Stimulated activated naive B cell treated with anti-CD40 and anti-IgM and Interleukin-4, amounts not matched to agents 10 μg/mL and 1 μg/mL and 100 μg/mL, for 72 hours (primary cell): ENCODE measurements at regions not wholly inside any gene's neighbourhood (a gene's known extent, or its start where the extent isn't known, plus 50 kb on each side); places are given as distances from the start of the nearest gene placed in this dataset.
A peak's percentile ranks its signal among the peaks of the same experiment; 100 is the strongest.
"Not testable (repeated sequence)": the region's sequence is repeated elsewhere in the genome, so short reads cannot be mapped to it uniquely, and the experiment has no call there.

Source experiments
- ATAC-seq, 2 donors: fragments of 150-1000 bp; cut with Tn5 transposase; replicated peaks; 2 replicates each; pipeline ENCODE4 v1.10.0; 2021; ENCODE audit warnings: moderate library complexity in 1 of 2
- DNase-seq: peaks from one replicate; pipeline ENCODE4 v3.0.0; 2021
- H3K27ac Mint-ChIP-seq: one replicate; pipeline ENCODE4 v1.8.0; 2022; ENCODE audit warnings: mild to moderate bottlenecking, mixed read lengths
- H3K27me3 Mint-ChIP-seq, 2 donors: one replicate each; pipeline ENCODE4 v1.8.0; 2022; ENCODE audit warnings: mixed read lengths in 2 of 2
- H3K36me3 Mint-ChIP-seq, 2 donors: one replicate each; pipeline ENCODE4 v1.8.0; 2022; ENCODE audit warnings: mixed read lengths in 2 of 2, mild to moderate bottlenecking in 1 of 2
- H3K4me1 Mint-ChIP-seq, 2 donors: one replicate each; pipeline ENCODE4 v1.8.0; 2022; ENCODE audit warnings: mixed read lengths in 2 of 2, mild to moderate bottlenecking in 1 of 2
- H3K4me3 Mint-ChIP-seq, 2 donors: one replicate each; pipeline ENCODE4 v1.8.0; 2022; ENCODE audit warnings: mild to moderate bottlenecking in 2 of 2, mixed read lengths in 2 of 2, moderate library complexity in 1 of 2
- H3K9me3 Mint-ChIP-seq, 2 donors: one replicate each; pipeline ENCODE4 v1.8.0; 2022; ENCODE audit warnings: mixed read lengths in 2 of 2, mild to moderate bottlenecking in 1 of 2

DNA sequence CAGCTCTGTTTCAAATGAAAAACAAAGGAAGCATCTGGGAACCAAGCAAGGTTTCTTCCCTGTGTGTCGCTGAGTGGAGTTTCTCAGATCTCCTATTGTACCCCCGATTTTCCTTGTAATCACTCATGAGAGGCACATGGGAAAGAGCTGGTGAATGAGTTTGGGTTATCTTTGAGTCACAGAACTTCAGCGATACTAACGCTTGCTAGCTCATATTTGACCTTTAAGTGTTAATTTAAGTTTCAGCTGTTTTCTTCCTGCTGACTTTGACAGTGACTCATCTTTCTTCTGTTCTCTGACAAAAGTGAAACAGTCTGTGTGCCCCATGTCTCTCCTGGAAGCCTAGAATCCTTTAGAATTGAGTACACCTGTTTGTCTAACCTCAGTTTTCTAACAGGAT lies 261.1 kb upstream of the RGS17 start:
- ATAC-seq (no peak), DNase-seq (no peak)
- Mint-ChIP-seq H3K27ac (no peak overlapping the region), H3K36me3 (no peaks in the 10 kb centered on the region), H3K27me3 (no peaks in the 10 kb centered on the region), H3K4me1 (no peaks in the 10 kb centered on the region), H3K4me3 (no peak overlapping the region), H3K9me3 (peaks cover 3 to 9% of the 10 kb centered on the region in 2 donors)

DNA sequence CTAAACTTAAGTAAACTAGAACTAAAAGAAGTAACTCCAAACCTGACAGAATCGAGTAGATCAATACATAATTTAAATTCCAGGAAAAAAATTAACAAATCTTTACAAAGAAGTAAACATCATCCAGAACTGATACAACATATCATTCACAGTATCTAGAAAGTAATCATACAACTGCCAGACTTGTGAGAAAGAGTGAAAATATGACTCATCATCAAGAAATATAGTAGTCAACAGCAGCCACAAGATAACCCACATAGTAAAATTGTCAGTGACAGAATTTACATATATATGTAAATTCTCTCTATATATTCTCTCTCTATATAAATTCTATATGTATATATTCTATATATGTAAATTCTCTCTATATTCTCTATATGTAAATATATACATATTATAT lies 242.8 kb upstream of the RGS17 start:
- H3K4me3 Mint-ChIP-seq = no peak overlapping the region
- DNase-seq (no peak), ATAC-seq (no peak)
- H3K36me3 Mint-ChIP-seq = no peaks in the 10 kb centered on the region
- H3K27me3 Mint-ChIP-seq = no peaks in the 10 kb centered on the region
- no peak overlapping the region for H3K27ac Mint-ChIP-seq
- no peaks in the 10 kb centered on the region for H3K4me1 Mint-ChIP-seq
- H3K9me3 Mint-ChIP-seq = peaks cover 0 to 3% of the 10 kb centered on the region in 2 donors

DNA sequence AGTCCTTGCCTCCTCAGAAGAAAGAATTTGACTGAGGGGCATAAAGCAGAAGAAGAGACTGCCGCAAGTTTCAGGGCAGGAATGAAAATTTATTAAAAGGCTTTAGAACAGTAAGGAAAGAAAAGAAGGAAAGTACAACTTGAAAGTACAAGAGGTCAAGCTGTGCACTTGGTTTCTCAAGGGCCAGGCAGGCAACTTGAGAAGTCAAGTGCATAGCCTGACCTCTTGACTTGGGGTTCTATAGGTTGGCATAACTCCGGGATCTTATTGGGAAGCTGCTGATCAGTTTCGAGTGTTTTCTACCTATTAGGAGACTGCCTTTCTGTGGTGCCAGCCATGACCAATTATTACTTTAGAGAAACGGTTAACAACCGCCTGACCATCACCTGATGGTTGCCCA lies 237.0 kb upstream of the RGS17 start:
- H3K4me3 Mint-ChIP-seq = no peak overlapping the region
- no peaks in the 10 kb centered on the region for H3K27me3 Mint-ChIP-seq
- no peaks in the 10 kb centered on the region for H3K4me1 Mint-ChIP-seq
- no peaks in the 10 kb centered on the region for H3K36me3 Mint-ChIP-seq
- ATAC-seq = no peak
- H3K27ac Mint-ChIP-seq = no peak overlapping the region
- peaks cover 2 to 6% of the 10 kb centered on the region in 2 donors for H3K9me3 Mint-ChIP-seq
- no peak for DNase-seq

DNA sequence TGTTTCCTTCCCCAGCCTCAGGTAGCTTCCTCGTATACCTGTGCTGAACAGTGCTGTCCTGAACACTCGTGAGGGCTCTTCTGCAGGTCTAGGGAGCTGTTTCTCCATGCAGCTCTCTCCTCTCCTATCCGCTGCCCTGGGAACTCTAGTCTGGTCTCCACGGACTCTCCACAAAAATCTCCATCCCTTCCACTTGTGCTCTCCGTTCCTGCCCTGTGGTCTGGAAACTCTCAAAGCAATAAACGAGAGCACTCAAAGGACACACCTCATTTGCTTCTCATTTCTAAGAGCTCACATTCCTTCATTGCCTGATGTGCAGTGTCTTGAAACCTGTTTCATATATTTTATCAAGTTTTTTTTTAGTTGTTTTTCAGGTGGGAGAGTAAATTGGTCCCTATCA lies 235.9 kb upstream of the RGS17 start:
- no peak overlapping the region for H3K27ac Mint-ChIP-seq

DNA sequence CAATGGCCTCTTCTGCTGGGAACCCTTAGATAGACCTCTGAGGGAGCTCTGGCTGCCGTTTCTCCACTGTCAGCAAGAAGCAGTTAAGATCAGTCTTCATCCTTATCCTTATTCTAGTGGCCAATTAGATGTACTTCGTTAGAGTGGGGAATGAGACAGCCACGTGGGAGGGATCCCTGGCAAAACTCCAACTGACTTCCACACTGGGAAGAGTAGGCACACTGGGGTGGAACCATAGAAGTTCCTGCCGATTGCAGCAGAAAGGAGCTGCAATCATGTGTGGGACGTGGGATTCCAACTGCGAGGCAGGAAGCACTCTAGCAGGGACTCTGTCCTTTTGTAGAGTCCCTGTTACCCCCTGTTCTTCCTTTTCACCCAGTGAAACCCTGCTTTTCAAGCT lies 226.3 kb upstream of the RGS17 start:
- Mint-ChIP-seq H3K27me3 (no peaks in the 10 kb centered on the region), H3K4me1 (no peaks in the 10 kb centered on the region), H3K9me3 (peaks cover 7% of the 10 kb centered on the region in 2 donors), H3K27ac (no peak overlapping the region), H3K4me3 (no peak overlapping the region), H3K36me3 (no peaks in the 10 kb centered on the region)
- DNase-seq (no peak), ATAC-seq (no peak)

More for the DNA sequence above, 235.9 kb upstream of the RGS17 start:
- H3K27me3 Mint-ChIP-seq = no peaks in the 10 kb centered on the region
- ATAC-seq = no peak
- no peak for DNase-seq
- H3K4me3 Mint-ChIP-seq = no peak overlapping the region
- peaks cover 7 to 8% of the 10 kb centered on the region in 2 donors for H3K9me3 Mint-ChIP-seq
- H3K4me1 Mint-ChIP-seq = no peaks in the 10 kb centered on the region
- no peaks in the 10 kb centered on the region for H3K36me3 Mint-ChIP-seq

DNA sequence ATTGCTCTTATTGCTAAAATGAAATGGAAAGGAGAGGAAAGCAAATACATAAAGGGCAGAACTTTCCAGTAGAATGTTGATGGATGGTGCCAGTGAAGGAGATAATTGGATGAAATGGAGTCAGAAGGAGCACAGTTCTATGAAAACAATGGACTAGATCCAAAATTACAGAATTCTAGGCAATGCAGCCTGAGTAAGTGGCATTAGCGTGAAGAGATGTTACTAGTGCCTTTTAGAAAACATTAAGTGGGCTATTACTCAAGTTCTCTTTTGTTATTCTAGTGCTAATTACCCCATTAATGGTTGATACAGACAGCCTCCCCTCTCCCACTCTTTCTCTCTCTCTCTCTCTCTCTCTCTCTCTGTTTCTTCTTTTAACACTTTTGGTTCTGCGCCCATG lies 209.5 kb upstream of the RGS17 start:
- no peak for ATAC-seq
- H3K27ac Mint-ChIP-seq = no peak overlapping the region
- no peak overlapping the region for H3K4me3 Mint-ChIP-seq
- no peaks in the 10 kb centered on the region for H3K36me3 Mint-ChIP-seq
- no peaks in the 10 kb centered on the region for H3K4me1 Mint-ChIP-seq
- peaks cover 4 to 8% of the 10 kb centered on the region in 2 donors for H3K9me3 Mint-ChIP-seq
- no peak for DNase-seq
- no peaks in the 10 kb centered on the region for H3K27me3 Mint-ChIP-seq

DNA sequence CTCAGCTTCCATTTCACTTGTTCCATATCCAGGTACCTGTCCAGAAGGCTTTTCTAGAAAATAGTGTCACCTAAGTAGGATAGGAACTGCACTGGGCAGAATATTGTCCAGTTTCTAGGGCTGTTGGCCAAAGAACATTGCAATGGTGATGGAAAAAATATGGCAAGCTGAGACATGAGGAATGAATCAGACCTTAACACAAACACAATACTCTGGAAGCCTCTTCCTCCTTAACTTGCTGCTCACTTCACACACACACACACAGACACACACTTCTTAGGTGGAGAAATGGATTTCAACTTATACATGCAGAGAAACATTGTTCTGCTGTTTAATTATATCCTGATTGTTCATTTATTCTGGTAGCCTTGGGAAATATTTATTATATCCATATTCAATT lies 203.0 kb upstream of the RGS17 start:
- Mint-ChIP-seq H3K27me3 (no peaks in the 10 kb centered on the region), H3K4me1 (no peaks in the 10 kb centered on the region), H3K4me3 (no peak overlapping the region), H3K9me3 (peaks cover 8 to 16% of the 10 kb centered on the region in 2 donors), H3K36me3 (no peaks in the 10 kb centered on the region), H3K27ac (no peak overlapping the region)
- ATAC-seq (no peak), DNase-seq (no peak)

DNA sequence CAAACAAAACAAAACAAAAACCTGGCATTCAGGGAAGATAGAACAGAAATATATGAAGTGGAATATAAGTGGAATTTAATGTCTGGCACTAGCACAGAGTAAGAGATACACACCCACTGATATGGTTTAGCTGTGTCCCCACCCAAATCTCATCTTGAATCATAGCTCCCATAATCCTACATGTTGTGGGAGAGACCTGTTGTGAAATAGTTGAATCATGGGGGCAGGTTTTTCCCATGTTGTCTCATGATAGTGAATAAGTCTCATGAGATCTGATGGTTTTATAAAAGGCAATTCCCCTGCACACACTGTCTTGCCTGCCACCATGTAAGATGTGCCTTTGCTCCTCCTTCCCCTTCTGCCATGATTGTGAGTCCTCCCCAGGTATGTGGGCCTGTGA lies 200.1 kb upstream of the RGS17 start:
- not testable (repeated sequence) for H3K27ac Mint-ChIP-seq, DNase-seq, H3K36me3 Mint-ChIP-seq, H3K4me3 Mint-ChIP-seq, ATAC-seq, H3K4me1 Mint-ChIP-seq, H3K27me3 Mint-ChIP-seq
- H3K9me3 Mint-ChIP-seq = peaks cover 7 to 11% of the 10 kb centered on the region in 2 donors

DNA sequence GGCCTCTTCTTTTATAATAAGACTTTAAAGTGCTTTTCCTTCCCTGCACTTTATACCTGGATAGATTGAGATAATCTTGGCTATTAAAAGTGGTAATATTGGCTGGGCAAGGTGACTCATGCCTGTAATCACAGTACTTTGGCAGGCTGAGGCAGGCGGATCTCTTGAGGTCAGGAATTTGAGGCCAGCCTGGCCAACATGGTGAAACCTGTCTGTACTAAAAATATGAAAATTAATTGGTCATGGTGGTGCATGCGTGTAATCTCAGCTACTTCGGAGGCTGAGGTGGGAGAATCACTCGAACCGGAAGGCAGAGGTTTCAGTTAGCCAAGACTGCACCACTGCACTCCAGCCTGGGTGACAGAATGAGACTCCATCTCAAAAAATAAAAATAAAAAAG lies 197.1 kb upstream of the RGS17 start:
- Mint-ChIP-seq H3K36me3 (no peaks in the 10 kb centered on the region), H3K4me3 (no peak overlapping the region), H3K27ac (no peak overlapping the region), H3K4me1 (no peaks in the 10 kb centered on the region), H3K27me3 (no peaks in the 10 kb centered on the region), H3K9me3 (peaks cover 5 to 8% of the 10 kb centered on the region in 2 donors)
- no peak for DNase-seq
- no peak for ATAC-seq

DNA sequence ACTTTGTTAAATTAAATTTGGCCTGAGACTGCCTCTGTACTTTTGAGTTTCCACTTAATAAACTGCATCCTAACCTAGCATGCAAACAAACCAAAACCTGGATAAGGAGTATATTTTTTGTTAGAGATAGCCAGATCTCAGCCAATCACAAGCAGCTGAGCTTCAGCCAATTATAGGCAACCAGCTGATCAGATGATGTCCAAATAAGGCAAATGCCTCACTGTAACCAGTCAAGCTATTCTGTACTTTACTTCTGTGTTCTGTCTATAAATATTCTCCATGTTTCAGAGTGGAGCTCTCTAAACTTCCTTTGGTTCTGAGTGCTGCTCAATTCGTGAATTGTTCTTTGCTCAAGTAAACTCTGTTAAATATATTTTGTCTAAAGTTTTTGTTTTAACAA lies 194.6 kb upstream of the RGS17 start:
- Mint-ChIP-seq H3K4me1 (no peaks in the 10 kb centered on the region), H3K4me3 (no peak overlapping the region), H3K27ac (no peak overlapping the region), H3K36me3 (no peaks in the 10 kb centered on the region), H3K9me3 (peaks cover 0 to 7% of the 10 kb centered on the region in 2 donors), H3K27me3 (no peaks in the 10 kb centered on the region)
- no peak for DNase-seq
- no peak for ATAC-seq

DNA sequence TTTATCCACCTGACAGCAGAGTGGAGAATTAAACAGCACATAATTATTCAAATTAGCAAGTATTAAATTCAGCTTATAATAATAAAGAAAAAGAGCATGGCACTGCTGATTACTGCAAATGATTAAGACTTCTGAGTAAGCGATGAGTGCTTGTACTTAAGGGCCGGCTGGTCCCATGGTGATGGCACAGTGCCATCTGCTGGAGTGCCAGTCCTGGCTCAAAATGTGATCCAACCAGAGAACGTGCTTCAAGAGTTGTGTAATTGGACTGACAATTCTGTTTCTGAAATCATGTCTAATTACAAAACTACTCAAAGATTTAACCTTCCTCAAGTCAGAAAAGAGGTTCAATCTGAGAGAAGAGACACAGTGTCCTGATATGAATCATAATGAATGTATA lies 181.6 kb upstream of the RGS17 start:
- Mint-ChIP-seq H3K27me3 (no peaks in the 10 kb centered on the region), H3K4me1 (no peaks in the 10 kb centered on the region), H3K36me3 (no peaks in the 10 kb centered on the region), H3K4me3 (no peak overlapping the region), H3K27ac (no peak overlapping the region), H3K9me3 (peaks cover 4 to 5% of the 10 kb centered on the region in 2 donors)
- DNase-seq (no peak), ATAC-seq (peak; percentile 41 to 54)

DNA sequence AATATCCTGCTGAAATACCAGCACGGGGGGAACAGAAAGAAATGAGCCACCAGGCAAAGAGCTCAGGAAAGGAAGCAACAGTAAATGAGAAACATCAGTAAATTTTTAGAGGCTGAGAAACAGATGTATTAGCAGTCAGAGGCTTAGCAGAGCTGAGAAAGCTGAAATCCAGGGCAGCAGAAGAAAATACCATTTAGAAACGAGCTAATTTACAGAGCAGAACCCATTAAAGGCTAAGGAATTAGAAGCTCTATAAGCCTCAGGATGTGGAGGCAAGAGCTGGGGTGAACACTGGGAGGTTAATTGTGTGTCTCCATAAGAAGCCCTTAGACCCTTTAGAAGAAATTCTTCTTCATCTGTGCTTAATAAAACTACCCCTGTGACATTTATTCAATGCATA lies 178.6 kb upstream of the RGS17 start:
- DNase-seq (no peak), ATAC-seq (no peak)
- Mint-ChIP-seq H3K36me3 (no peaks in the 10 kb centered on the region), H3K4me3 (no peak overlapping the region), H3K4me1 (no peaks in the 10 kb centered on the region), H3K9me3 (peaks cover 0 to 4% of the 10 kb centered on the region in 2 donors), H3K27me3 (no peaks in the 10 kb centered on the region), H3K27ac (no peak overlapping the region)

DNA sequence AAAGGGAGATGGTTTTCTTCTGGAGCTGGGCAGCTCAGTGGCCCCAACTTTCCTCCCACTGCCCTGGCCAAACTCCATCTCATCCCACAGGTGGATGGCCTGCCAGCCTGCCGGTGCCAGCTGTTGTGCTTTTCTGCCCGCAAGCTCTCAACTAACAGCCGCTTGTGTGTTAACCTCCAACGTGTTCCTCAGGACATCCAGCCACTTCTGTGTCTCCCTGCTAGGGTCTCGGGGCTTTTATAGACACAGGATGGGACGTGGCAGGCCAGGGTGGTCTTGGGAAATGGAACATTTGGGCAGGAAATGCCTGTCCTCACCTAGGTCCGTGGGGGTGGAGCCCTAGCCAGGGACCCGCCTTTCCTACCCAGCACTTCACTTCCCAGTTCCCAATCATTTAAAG lies 171.1 kb upstream of the RGS17 start:
- DNase-seq = no peak
- H3K27me3 Mint-ChIP-seq = no peaks in the 10 kb centered on the region
- ATAC-seq = no peak
- H3K9me3 Mint-ChIP-seq = peaks cover 0 to 4% of the 10 kb centered on the region in 2 donors
- no peak overlapping the region for H3K4me3 Mint-ChIP-seq
- H3K36me3 Mint-ChIP-seq = no peaks in the 10 kb centered on the region
- no peak overlapping the region for H3K27ac Mint-ChIP-seq
- H3K4me1 Mint-ChIP-seq = no peaks in the 10 kb centered on the region

DNA sequence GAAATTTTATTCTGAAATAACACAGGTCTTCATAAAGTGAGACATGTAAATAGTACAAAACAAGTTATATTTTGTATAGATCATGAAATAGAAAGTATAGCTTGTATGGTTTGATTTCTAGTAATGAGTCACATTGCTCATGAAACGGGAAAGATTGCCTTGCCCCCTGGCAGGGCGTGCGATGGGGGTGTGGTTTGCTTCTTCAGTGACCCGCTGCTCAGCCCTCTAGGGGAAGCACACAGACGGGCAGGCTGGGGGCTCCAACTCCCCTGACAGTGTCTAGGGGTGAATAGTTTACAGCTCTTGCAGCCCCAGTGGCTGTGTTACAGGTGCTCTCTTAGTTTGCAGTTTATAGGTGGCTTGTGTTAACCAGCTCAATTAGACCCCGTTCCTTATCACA lies 170.5 kb upstream of the RGS17 start:
- Mint-ChIP-seq H3K27me3 (no peaks in the 10 kb centered on the region), H3K27ac (no peak overlapping the region), H3K9me3 (peaks cover 0 to 4% of the 10 kb centered on the region in 2 donors), H3K4me3 (no peak overlapping the region), H3K36me3 (no peaks in the 10 kb centered on the region), H3K4me1 (no peaks in the 10 kb centered on the region)
- no peak for DNase-seq
- no peak for ATAC-seq

DNA sequence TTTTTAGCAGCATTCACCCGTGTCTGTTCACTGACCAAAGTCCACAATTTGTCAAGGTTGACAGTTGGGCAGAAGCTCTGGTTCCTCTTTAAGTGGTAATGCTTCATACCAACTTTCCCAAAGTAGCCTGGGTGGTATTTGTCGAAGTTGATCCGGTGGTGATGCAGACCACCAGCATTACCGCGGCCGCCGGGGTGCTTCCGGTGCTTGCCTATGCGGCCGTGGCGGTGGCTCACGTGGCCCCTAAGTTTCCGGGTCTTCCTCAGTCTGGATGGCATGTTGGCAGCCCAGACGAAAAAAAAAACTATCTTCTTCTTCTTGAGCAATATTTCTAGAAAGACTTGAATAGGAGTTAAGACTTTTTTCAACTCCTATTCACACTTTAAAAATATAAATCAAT lies 151.4 kb upstream of the RGS17 start:
- H3K4me3 Mint-ChIP-seq, DNase-seq, H3K9me3 Mint-ChIP-seq, ATAC-seq, H3K4me1 Mint-ChIP-seq, H3K36me3 Mint-ChIP-seq, H3K27ac Mint-ChIP-seq, H3K27me3 Mint-ChIP-seq: not testable (repeated sequence)

DNA sequence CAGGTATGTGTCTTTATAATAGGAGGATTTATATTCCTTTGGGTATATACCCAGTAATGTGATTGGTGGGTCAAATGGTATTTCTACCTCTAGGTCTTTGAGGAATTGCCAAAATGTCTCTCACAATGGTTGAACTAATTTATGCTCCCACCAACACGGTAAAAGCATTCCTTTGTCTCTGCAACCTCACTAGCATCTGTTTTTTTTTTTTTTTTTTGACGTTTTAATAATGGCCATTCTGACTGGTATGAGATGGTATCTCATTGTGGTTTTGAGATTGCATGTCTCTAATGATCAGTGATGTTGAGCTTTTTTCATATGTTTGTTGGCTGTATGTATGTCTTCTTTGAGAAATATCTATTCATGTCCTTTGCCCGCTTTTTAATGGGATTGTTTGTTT lies 144.9 kb upstream of the RGS17 start:
- Mint-ChIP-seq H3K36me3 (no peaks in the 10 kb centered on the region), H3K27ac (no peak overlapping the region), H3K4me3 (no peak overlapping the region), H3K9me3 (peaks cover 2 to 8% of the 10 kb centered on the region in 2 donors), H3K4me1 (no peaks in the 10 kb centered on the region), H3K27me3 (no peaks in the 10 kb centered on the region)
- ATAC-seq = no peak
- DNase-seq = no peak
